ENCODE measurements at regions not wholly inside any gene's neighbourhood (a gene's known extent, or its start where the extent isn't known, plus 50 kb on each side); places are given as distances from the start of the nearest gene placed in this dataset.

- no peak for DNase-seq (ENCODE audit: low read depth in 2 of 2)
Observed at GRCh38 chr19:29096896-29097295, 116.1 kb downstream of the UQCRFS1 start.

GRCh38 chr19:29093553-29093908 lies 119.4 kb downstream of the UQCRFS1 start:
- DNase-seq (ENCODE audit: low read depth in 2 of 2), result no peak

GRCh38 chr19:29092712-29093552 lies 120.0 kb downstream of the UQCRFS1 start:
- no peak for DNase-seq (ENCODE audit: low read depth in 2 of 2)

GRCh38 chr19:29090783-29091526 lies 122.0 kb downstream of the UQCRFS1 start:
- DNase-seq (ENCODE audit: low read depth in 2 of 2), result no peak

GRCh38 chr19:29089315-29089870 lies 123.6 kb downstream of the UQCRFS1 start:
- no peak for DNase-seq (ENCODE audit: low read depth in 2 of 2)

GRCh38 chr19:29088761-29089160 lies 124.2 kb downstream of the UQCRFS1 start:
- DNase-seq (ENCODE audit: low read depth in 2 of 2), result no peak

GRCh38 chr19:29086646-29087045 lies 126.3 kb downstream of the UQCRFS1 start:
- no peak for DNase-seq (ENCODE audit: low read depth in 2 of 2)

- DNase-seq (ENCODE audit: low read depth in 2 of 2), result no peak
Observed at GRCh38 chr19:29086182-29086581, 126.8 kb downstream of the UQCRFS1 start.

- DNase-seq (ENCODE audit: low read depth in 2 of 2), result no peak
Observed at GRCh38 chr19:29085630-29086029, 127.3 kb downstream of the UQCRFS1 start.

- no peak for DNase-seq (ENCODE audit: low read depth in 2 of 2)
Observed at GRCh38 chr19:29085206-29085605, 127.7 kb downstream of the UQCRFS1 start.

- no peak for DNase-seq (ENCODE audit: low read depth in 2 of 2)
Observed at GRCh38 chr19:29084266-29084665, 128.7 kb downstream of the UQCRFS1 start.

GRCh38 chr19:29083863-29084262 lies 129.1 kb downstream of the UQCRFS1 start:
- no peak for DNase-seq (ENCODE audit: low read depth in 2 of 2)

- no peak for DNase-seq (ENCODE audit: low read depth in 2 of 2)
Observed at GRCh38 chr19:29079356-29080032, 133.5 kb downstream of the UQCRFS1 start.

GRCh38 chr19:29076963-29077362 lies 136.0 kb downstream of the UQCRFS1 start:
- DNase-seq (ENCODE audit: low read depth in 2 of 2), result no peak

- DNase-seq (ENCODE audit: low read depth in 2 of 2), result no peak
Observed at GRCh38 chr19:29076161-29076560, 136.8 kb downstream of the UQCRFS1 start.

GRCh38 chr19:29075149-29075548 lies 137.8 kb downstream of the UQCRFS1 start:
- DNase-seq (ENCODE audit: low read depth in 2 of 2), result no peak

GRCh38 chr19:29074579-29074978 lies 138.4 kb downstream of the UQCRFS1 start:
- DNase-seq (ENCODE audit: low read depth in 2 of 2), result no peak

GRCh38 chr19:29067831-29068230 lies 145.1 kb downstream of the UQCRFS1 start:
- DNase-seq (ENCODE audit: low read depth in 2 of 2), result no peak

- DNase-seq (ENCODE audit: low read depth in 2 of 2), result no peak
Observed at GRCh38 chr19:29062475-29063435, 150.2 kb downstream of the UQCRFS1 start.

GRCh38 chr19:29060813-29061364 lies 152.1 kb downstream of the UQCRFS1 start:
- no peak for DNase-seq (ENCODE audit: low read depth in 2 of 2)

GRCh38 chr19:29056535-29056934 lies 156.4 kb downstream of the UQCRFS1 start:
- DNase-seq (ENCODE audit: low read depth in 2 of 2), result no peak

All from stimulated activated CD8-positive, alpha-beta memory T cell treated with anti-CD3 and anti-CD28 coated beads, Interleukin-7, amount 100 ng/mL, for 4 hours (primary cell).